Stomach (tissue), 4 donors: ENCODE measurements at regions not wholly inside any gene's neighbourhood (a gene's known extent, or its start where the extent isn't known, plus 50 kb on each side); places are given as distances from the start of the nearest gene placed in this dataset.
"Not testable (repeated sequence)": the region's sequence is repeated elsewhere in the genome, so short reads cannot be mapped to it uniquely, and the experiment has no call there.

Source experiments
- CTCF ChIP-seq, 7 experiments: fragments of 450-650 bp in 4 of 7; fragments of 200-600 bp in 3 of 7; sonication (generic) in 3 of 7; IDR thresholded peaks; one replicate each; pipeline ENCODE4 v1.5.1; 2016 to 2019; ENCODE audit warnings: antibody characterized with exemption in 7 of 7, control low read depth in 2 of 7, mild to moderate bottlenecking in 1 of 7
- EP300 ChIP-seq: sonication (generic); formaldehyde crosslinking; IDR thresholded peaks from one replicate; pipeline ENCODE4 v1.6.1; 2017; ENCODE audit warnings: antibody characterized with exemption
- POLR2A ChIP-seq, 4 donors: fragments of 450-650 bp; IDR thresholded peaks; one replicate each; pipeline ENCODE4 v1.6.1; 2016; ENCODE audit warnings: antibody characterized with exemption in 4 of 4, control low read depth in 2 of 4, mild to moderate bottlenecking in 1 of 4, moderate library complexity in 1 of 4
- POLR2AphosphoS5 ChIP-seq, 3 donors: sonication (generic); formaldehyde crosslinking; IDR thresholded peaks; one replicate each; pipeline ENCODE4 v1.6.1; 2016; ENCODE audit warnings: antibody characterized with exemption in 3 of 3

- not testable (repeated sequence) for TF ChIP-seq CTCF (IDR thresholded peaks at IDR 0.05); POLR2A (IDR thresholded peaks at IDR 0.05); EP300; POLR2AphosphoS5 (IDR thresholded peaks at IDR 0.05)
These were observed 140.9 kb downstream of the EXOC5 start for GRCh38 chr14:57127809-57128208.
